ENCODE measurements at regions not wholly inside any gene's neighbourhood (a gene's known extent, or its start where the extent isn't known, plus 50 kb on each side); places are given as distances from the start of the nearest gene placed in this dataset.

GRCh38 chr2:64784168-64785061, 130.7 kb upstream of the SERTAD2 start:
- ATAC-seq: no peak
- no peak for TF ChIP-seq ESRRG (CRISPR knock-in tag; IDR thresholded peaks at IDR 0.05)
- no peak for TF ChIP-seq ISL1 (CRISPR knock-in tag; IDR thresholded peaks at IDR 0.05)
- no peak for TF ChIP-seq GLIS3 (CRISPR knock-in tag; IDR thresholded peaks at IDR 0.05)
- no peak for TF ChIP-seq ZNF565 (CRISPR knock-in tag; conservative IDR thresholded peaks at IDR 0.05; ENCODE audit: low read depth)

- no peak for ATAC-seq
- TF ChIP-seq TOX (CRISPR knock-in tag; IDR thresholded peaks at IDR 0.05; ENCODE audit: borderline replicate concordance): no peak
- no peak for TF ChIP-seq OSR1 (CRISPR knock-in tag; IDR thresholded peaks at IDR 0.05)
- no peak for TF ChIP-seq ZNF70 (CRISPR knock-in tag; IDR thresholded peaks at IDR 0.05)
- TF ChIP-seq ARNTL (CRISPR knock-in tag; IDR thresholded peaks at IDR 0.05; ENCODE audit: borderline replicate concordance, low read depth): no peak
- TF ChIP-seq SNAI2 (CRISPR knock-in tag; IDR thresholded peaks at IDR 0.05): no peak
- no peak for TF ChIP-seq CSRNP3 (CRISPR knock-in tag; IDR thresholded peaks at IDR 0.05)
- TF ChIP-seq POU6F1 (CRISPR knock-in tag; IDR thresholded peaks at IDR 0.05; ENCODE audit: borderline replicate concordance, low read depth): no peak
- no peak for TF ChIP-seq ZNF8 (CRISPR knock-in tag; IDR thresholded peaks at IDR 0.05)
- TF ChIP-seq ESRRG (CRISPR knock-in tag; IDR thresholded peaks at IDR 0.05): no peak
- TF ChIP-seq CREB5 (CRISPR knock-in tag; IDR thresholded peaks at IDR 0.05; ENCODE audit: low read depth): no peak
- no peak for TF ChIP-seq ISL1 (CRISPR knock-in tag; IDR thresholded peaks at IDR 0.05)
- no peak for TF ChIP-seq BACH2 (CRISPR knock-in tag; IDR thresholded peaks at IDR 0.05; ENCODE audit: borderline replicate concordance)
- TF ChIP-seq CSDC2 (CRISPR knock-in tag; IDR thresholded peaks at IDR 0.05): no peak
- no peak for TF ChIP-seq ZC3H10 (CRISPR knock-in tag; IDR thresholded peaks at IDR 0.05)
- no peak for TF ChIP-seq ZFP3 (CRISPR knock-in tag; IDR thresholded peaks at IDR 0.05)
- TF ChIP-seq ZNF565 (CRISPR knock-in tag; conservative IDR thresholded peaks at IDR 0.05; ENCODE audit: low read depth): no peak
- no peak for TF ChIP-seq TCF4 (CRISPR knock-in tag; IDR thresholded peaks at IDR 0.05; ENCODE audit: borderline replicate concordance)
Measured at GRCh38 chr2:64785245-64785644, 131.5 kb upstream of the SERTAD2 start.

GRCh38 chr2:64786343-64787018, 132.8 kb upstream of the SERTAD2 start:
- TF ChIP-seq CREB5 (CRISPR knock-in tag; IDR thresholded peaks at IDR 0.05; ENCODE audit: low read depth) (no peak), ARNTL (CRISPR knock-in tag; IDR thresholded peaks at IDR 0.05; ENCODE audit: borderline replicate concordance, low read depth) (no peak), SNAI2 (CRISPR knock-in tag; IDR thresholded peaks at IDR 0.05) (no peak), CSRNP3 (CRISPR knock-in tag; IDR thresholded peaks at IDR 0.05) (no peak), PPARA (CRISPR knock-in tag; IDR thresholded peaks at IDR 0.05; ENCODE audit: borderline replicate concordance) (no peak), GLIS3 (CRISPR knock-in tag; IDR thresholded peaks at IDR 0.05) (no peak), ZFP3 (CRISPR knock-in tag; IDR thresholded peaks at IDR 0.05) (no peak), ZFP30 (CRISPR knock-in tag; IDR thresholded peaks at IDR 0.05) (no peak), OSR1 (CRISPR knock-in tag; IDR thresholded peaks at IDR 0.05) (no peak), ZNF565 (CRISPR knock-in tag; conservative IDR thresholded peaks at IDR 0.05; ENCODE audit: low read depth) (no peak), TCF4 (CRISPR knock-in tag; IDR thresholded peaks at IDR 0.05; ENCODE audit: borderline replicate concordance) (no peak), ZNF70 (CRISPR knock-in tag; IDR thresholded peaks at IDR 0.05) (no peak), ISL1 (CRISPR knock-in tag; IDR thresholded peaks at IDR 0.05) (no peak), ZC3H10 (CRISPR knock-in tag; IDR thresholded peaks at IDR 0.05) (no peak), POU6F1 (CRISPR knock-in tag; IDR thresholded peaks at IDR 0.05; ENCODE audit: borderline replicate concordance, low read depth) (no peak), PATZ1 (CRISPR knock-in tag; IDR thresholded peaks at IDR 0.05; ENCODE audit: borderline replicate concordance) (no peak)
- ATAC-seq: no peak

Measured in SK-N-SH treated with all-trans-retinoic acid at 6 μM for 48 hours (cell line).